Mesendoderm (in vitro differentiated cells): ENCODE measurements at regions not wholly inside any gene's neighbourhood (a gene's known extent, or its start where the extent isn't known, plus 50 kb on each side); places are given as distances from the start of the nearest gene placed in this dataset.
"Not testable (repeated sequence)": the region's sequence is repeated elsewhere in the genome, so short reads cannot be mapped to it uniquely, and the experiment has no call there.

Experiments
- DNase-seq: peaks from one replicate; pipeline ENCODE4 v3.0.0; 2013
- H2AK5ac ChIP-seq: 2 replicates; pipeline ENCODE4 v1.6.1; 2013; ENCODE audit warnings: low read length, inconsistent platforms
- H2BK120ac ChIP-seq: 2 replicates; pipeline ENCODE4 v1.6.1; 2013; ENCODE audit warnings: low read depth, mild to moderate bottlenecking, low read length, moderate library complexity, mixed read lengths
- H2BK15ac ChIP-seq: replicated peaks from 2 replicates; pipeline ENCODE4 v1.6.1; 2013; ENCODE audit warnings: low read depth, mild to moderate bottlenecking, moderate library complexity
- H2BK5ac ChIP-seq: 2 replicates; pipeline ENCODE4 v1.6.1; 2013; ENCODE audit warnings: low read length, inconsistent platforms
- H3K18ac ChIP-seq: 2 replicates; pipeline ENCODE4 v1.6.1; 2013; ENCODE audit warnings: mild to moderate bottlenecking, low read length, mixed read lengths
- H3K23ac ChIP-seq: one replicate; pipeline ENCODE4 v1.6.1; 2013; ENCODE audit warnings: low read length
- H3K27ac ChIP-seq: 2 replicates; pipeline ENCODE4 v1.5.1; 2013; ENCODE audit warnings: low read depth, mild to moderate bottlenecking, inconsistent platforms, low read length, moderate library complexity
- H3K27me3 ChIP-seq: 2 replicates; pipeline ENCODE4 v1.6.1; 2013; ENCODE audit warnings: low read length, control low read depth, mild to moderate bottlenecking, inconsistent platforms; ENCODE audit not compliant: insufficient read depth, poor library complexity
- H3K36me3 ChIP-seq: 2 replicates; pipeline ENCODE4 v1.6.1; 2013; ENCODE audit warnings: low read length, inconsistent platforms; ENCODE audit not compliant: control insufficient read depth, insufficient read depth
- H3K4ac ChIP-seq: one replicate; pipeline ENCODE4 v1.6.1; 2013; ENCODE audit warnings: low read depth, mild to moderate bottlenecking, low read length, moderate library complexity
- H3K4me1 ChIP-seq: 2 replicates; pipeline ENCODE4 v1.6.1; 2013; ENCODE audit warnings: low read depth, low read length, inconsistent platforms; ENCODE audit not compliant: control insufficient read depth
- H3K4me2 ChIP-seq: 2 replicates; pipeline ENCODE4 v1.6.1; 2013; ENCODE audit warnings: low read length
- H3K4me3 ChIP-seq: 2 replicates; pipeline ENCODE4 v1.5.1; 2013; ENCODE audit warnings: mild to moderate bottlenecking, low read length
- H3K56ac ChIP-seq: one replicate; pipeline ENCODE4 v1.6.1; 2013; ENCODE audit warnings: low read length
- H3K79me1 ChIP-seq: 2 replicates; pipeline ENCODE4 v1.6.1; 2013; ENCODE audit warnings: low read length, inconsistent platforms
- H3K79me2 ChIP-seq: 2 replicates; pipeline ENCODE4 v1.6.1; 2013; ENCODE audit warnings: mild to moderate bottlenecking, low read length; ENCODE audit not compliant: control insufficient read depth, insufficient read depth
- H3K9ac ChIP-seq: 2 replicates; pipeline ENCODE4 v1.6.1; 2013; ENCODE audit warnings: low read length, inconsistent platforms
- H4K5ac ChIP-seq: one replicate; pipeline ENCODE4 v1.6.1; 2013; ENCODE audit warnings: low read length
- H4K8ac ChIP-seq: one replicate; pipeline ENCODE4 v1.6.1; 2013; ENCODE audit warnings: low read depth, mild to moderate bottlenecking, control low read depth, low read length, moderate library complexity
- WGBS: extraction: QIAGEN DNeasy Blood & Tissue Kit; methylation state at CpG from one replicate; pipeline ENCODE4 v1.1.7; 2013; ENCODE audit warnings: low lambda C conversion rate, missing lambda C conversion rate; ENCODE audit not compliant: insufficient coverage; ENCODE audit errors: extremely low coverage; 5-methylcytosine and 5-hydroxymethylcytosine counted together

- no peaks in the 10 kb centered on the region for H3K36me3 ChIP-seq
- no peaks in the 10 kb centered on the region for H3K79me1 ChIP-seq
- H3K4ac ChIP-seq: no peak overlapping the region
- no peak overlapping the region for H4K8ac ChIP-seq
- no peak overlapping the region for H2BK5ac ChIP-seq
- H3K4me3 ChIP-seq: no peak overlapping the region
- no peak overlapping the region for H4K5ac ChIP-seq
- no peaks in the 10 kb centered on the region for H3K27me3 ChIP-seq
- no peaks in the 10 kb centered on the region for H3K4me1 ChIP-seq
- H2AK5ac ChIP-seq: no peak overlapping the region
- no peak overlapping the region for H3K18ac ChIP-seq
- WGBS: no CpG with 5 or more reads among the region's 3 CpGs
- H3K56ac ChIP-seq: no peak overlapping the region
- DNase-seq: no peak
- no peak overlapping the region for H3K4me2 ChIP-seq
- no peak overlapping the region for H2BK15ac ChIP-seq
- no peak overlapping the region for H3K9ac ChIP-seq
- no peak overlapping the region for H2BK120ac ChIP-seq
- H3K23ac ChIP-seq: no peak overlapping the region
- H3K27ac ChIP-seq: no peak overlapping the region
- H3K79me2 ChIP-seq: no peaks in the 10 kb centered on the region
Observed at GRCh38 chr1:163985700-163986099, 573.3 kb upstream of the PBX1 start.

- no peak overlapping the region for H3K9ac ChIP-seq
- H4K8ac ChIP-seq: no peak overlapping the region
- no peaks in the 10 kb centered on the region for H3K4me1 ChIP-seq
- H3K79me1 ChIP-seq: no peaks in the 10 kb centered on the region
- H2BK5ac ChIP-seq: no peak overlapping the region
- no peak overlapping the region for H2AK5ac ChIP-seq
- no peak overlapping the region for H3K23ac ChIP-seq
- DNase-seq: peak; percentile 10
- H3K56ac ChIP-seq: no peak overlapping the region
- no peak overlapping the region for H3K4me3 ChIP-seq
- no peaks in the 10 kb centered on the region for H3K27me3 ChIP-seq
- H3K79me2 ChIP-seq: no peaks in the 10 kb centered on the region
- H3K36me3 ChIP-seq: no peaks in the 10 kb centered on the region
- H3K4ac ChIP-seq: no peak overlapping the region
- H4K5ac ChIP-seq: no peak overlapping the region
- no CpG with 5 or more reads among the region's 1 CpG for WGBS
- no peak overlapping the region for H2BK15ac ChIP-seq
- no peak overlapping the region for H2BK120ac ChIP-seq
- no peak overlapping the region for H3K27ac ChIP-seq
- H3K4me2 ChIP-seq: no peak overlapping the region
- H3K18ac ChIP-seq: no peak overlapping the region
Observed at GRCh38 chr1:163999131-163999530, 559.9 kb upstream of the PBX1 start.

- not testable (repeated sequence) for H3K4me3 ChIP-seq, H3K4me1 ChIP-seq, DNase-seq, H3K18ac ChIP-seq, H3K56ac ChIP-seq, H4K5ac ChIP-seq, H4K8ac ChIP-seq, H3K79me2 ChIP-seq, H2BK120ac ChIP-seq, H3K79me1 ChIP-seq, H2AK5ac ChIP-seq, H2BK15ac ChIP-seq, H3K4ac ChIP-seq, H3K23ac ChIP-seq, H3K27me3 ChIP-seq, H3K4me2 ChIP-seq, H3K27ac ChIP-seq, H2BK5ac ChIP-seq, H3K36me3 ChIP-seq, H3K9ac ChIP-seq
- WGBS: no CpG with 5 or more reads among the region's 3 CpGs
Observed at GRCh38 chr1:164006186-164006585, 552.8 kb upstream of the PBX1 start.

DNA sequence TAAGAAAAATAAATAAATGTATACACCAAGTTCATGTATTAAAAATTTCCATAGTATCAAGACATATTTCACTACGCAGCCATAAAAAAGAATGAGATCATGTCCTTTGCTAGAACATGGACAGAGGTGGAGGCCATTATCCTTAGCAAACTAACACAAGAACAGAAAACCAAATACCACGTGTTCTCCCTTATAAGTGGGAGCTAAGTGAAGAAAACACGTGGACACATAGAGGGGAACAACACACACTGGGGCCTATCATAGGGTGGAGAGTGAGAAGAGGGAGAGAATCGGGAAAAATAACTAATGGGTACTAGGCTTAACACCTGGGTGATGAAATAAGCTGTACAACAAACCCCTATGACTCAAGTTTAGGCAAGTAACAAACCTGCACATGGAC is 552.4 kb upstream of the PBX1 start:
- no peak for DNase-seq
- Histone ChIP-seq H2BK15ac (no peak overlapping the region), H3K9ac (no peak overlapping the region), H3K4me2 (no peak overlapping the region), H3K27ac (no peak overlapping the region), H3K4me1 (no peaks in the 10 kb centered on the region), H3K4ac (no peak overlapping the region), H3K56ac (no peak overlapping the region), H2AK5ac (no peak overlapping the region), H3K4me3 (no peak overlapping the region), H2BK5ac (no peak overlapping the region), H3K27me3 (no peaks in the 10 kb centered on the region), H3K79me1 (no peaks in the 10 kb centered on the region), H3K18ac (no peak overlapping the region), H4K8ac (no peak overlapping the region), H3K36me3 (no peaks in the 10 kb centered on the region), H3K79me2 (no peaks in the 10 kb centered on the region), H3K23ac (no peak overlapping the region), H2BK120ac (no peak overlapping the region), H4K5ac (no peak overlapping the region)
- no CpG with 5 or more reads among the region's 4 CpGs for WGBS

- Histone ChIP-seq H3K27ac (no peak overlapping the region), H2BK15ac (no peak overlapping the region), H3K4me2 (no peak overlapping the region), H3K79me1 (no peaks in the 10 kb centered on the region), H2AK5ac (no peak overlapping the region), H3K27me3 (no peaks in the 10 kb centered on the region), H4K5ac (no peak overlapping the region), H3K4ac (no peak overlapping the region), H3K4me3 (no peak overlapping the region), H3K23ac (no peak overlapping the region), H3K79me2 (no peaks in the 10 kb centered on the region), H2BK120ac (no peak overlapping the region), H3K4me1 (no peaks in the 10 kb centered on the region), H4K8ac (no peak overlapping the region), H3K36me3 (no peaks in the 10 kb centered on the region), H3K56ac (no peak overlapping the region), H2BK5ac (no peak overlapping the region), H3K18ac (no peak overlapping the region), H3K9ac (no peak overlapping the region)
- no peak for DNase-seq
- WGBS: no CpG with 5 or more reads among the region's 1 CpG
Observed at GRCh38 chr1:164017239-164017638, 541.7 kb upstream of the PBX1 start.

DNA sequence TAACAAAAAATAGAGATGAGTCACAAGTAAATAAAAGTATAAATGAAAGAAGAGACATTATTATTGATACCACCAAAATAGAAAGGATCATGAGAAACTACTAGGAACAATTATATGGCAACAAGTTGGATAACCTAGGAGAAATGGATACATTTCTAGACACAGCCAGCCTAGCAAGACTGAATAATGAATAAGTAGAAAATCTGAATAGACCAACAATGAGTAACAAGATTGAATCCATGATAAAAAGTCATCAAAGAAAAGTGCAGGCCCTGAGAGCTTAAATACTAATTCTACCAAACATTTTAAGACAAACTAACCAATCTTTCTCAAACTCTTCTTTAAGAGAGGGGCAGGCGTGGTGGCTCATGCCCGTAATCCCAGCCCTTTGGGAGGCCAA is 538.6 kb upstream of the PBX1 start:
- no peaks in the 10 kb centered on the region for H3K79me1 ChIP-seq
- H3K4me2 ChIP-seq: no peak overlapping the region
- no peak overlapping the region for H3K56ac ChIP-seq
- no peak overlapping the region for H2AK5ac ChIP-seq
- H3K23ac ChIP-seq: no peak overlapping the region
- H4K5ac ChIP-seq: no peak overlapping the region
- no peak for DNase-seq
- H3K4me3 ChIP-seq: no peak overlapping the region
- no peaks in the 10 kb centered on the region for H3K36me3 ChIP-seq
- H3K4ac ChIP-seq: no peak overlapping the region
- no peak overlapping the region for H2BK5ac ChIP-seq
- H3K79me2 ChIP-seq: no peaks in the 10 kb centered on the region
- H3K4me1 ChIP-seq: no peaks in the 10 kb centered on the region
- no peak overlapping the region for H2BK15ac ChIP-seq
- H2BK120ac ChIP-seq: no peak overlapping the region
- H3K27me3 ChIP-seq: no peaks in the 10 kb centered on the region
- H4K8ac ChIP-seq: no peak overlapping the region
- no peak overlapping the region for H3K27ac ChIP-seq
- no peak overlapping the region for H3K18ac ChIP-seq
- H3K9ac ChIP-seq: no peak overlapping the region
- no CpG with 5 or more reads among the region's 2 CpGs for WGBS
